ENCODE measurements at regions not wholly inside any gene's neighbourhood (a gene's known extent, or its start where the extent isn't known, plus 50 kb on each side); places are given as distances from the start of the nearest gene placed in this dataset.

GRCh38 chr16:5561800-5562199, 464.2 kb upstream of the EEF2KMT start:
- TF ChIP-seq, protein P1, sequence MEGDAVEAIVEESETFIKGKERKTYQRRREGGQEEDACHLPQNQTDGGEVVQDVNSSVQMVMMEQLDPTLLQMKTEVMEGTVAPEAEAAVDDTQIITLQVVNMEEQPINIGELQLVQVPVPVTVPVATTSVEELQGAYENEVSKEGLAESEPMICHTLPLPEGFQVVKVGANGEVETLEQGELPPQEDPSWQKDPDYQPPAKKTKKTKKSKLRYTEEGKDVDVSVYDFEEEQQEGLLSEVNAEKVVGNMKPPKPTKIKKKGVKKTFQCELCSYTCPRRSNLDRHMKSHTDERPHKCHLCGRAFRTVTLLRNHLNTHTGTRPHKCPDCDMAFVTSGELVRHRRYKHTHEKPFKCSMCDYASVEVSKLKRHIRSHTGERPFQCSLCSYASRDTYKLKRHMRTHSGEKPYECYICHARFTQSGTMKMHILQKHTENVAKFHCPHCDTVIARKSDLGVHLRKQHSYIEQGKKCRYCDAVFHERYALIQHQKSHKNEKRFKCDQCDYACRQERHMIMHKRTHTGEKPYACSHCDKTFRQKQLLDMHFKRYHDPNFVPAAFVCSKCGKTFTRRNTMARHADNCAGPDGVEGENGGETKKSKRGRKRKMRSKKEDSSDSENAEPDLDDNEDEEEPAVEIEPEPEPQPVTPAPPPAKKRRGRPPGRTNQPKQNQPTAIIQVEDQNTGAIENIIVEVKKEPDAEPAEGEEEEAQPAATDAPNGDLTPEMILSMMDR (conservative IDR thresholded peaks at IDR 0.05; ENCODE audit: low read depth in 2 of 2): no peak
- no peak for TF ChIP-seq JUNB (IDR thresholded peaks at IDR 0.05; ENCODE audit: unreplicated experiment)
- no peak for TF ChIP-seq REST (IDR thresholded peaks at IDR 0.05; ENCODE audit: unreplicated experiment)
- no peak for TF ChIP-seq EZH2 (IDR thresholded peaks at IDR 0.05; ENCODE audit: low read depth, unreplicated experiment)
- no peak for TF ChIP-seq NANOG (IDR thresholded peaks at IDR 0.05; ENCODE audit: borderline replicate concordance)
- no peak for TF ChIP-seq EZH2phosphoT487 (IDR thresholded peaks at IDR 0.05; ENCODE audit: unreplicated experiment)
- no peak for TF ChIP-seq POLR2AphosphoS5 (IDR thresholded peaks at IDR 0.05; ENCODE audit: low read depth)
- no peak for TF ChIP-seq CREB1 (CRISPR knock-in tag; IDR thresholded peaks at IDR 0.05; ENCODE audit: low read depth)
- no peak for TF ChIP-seq ETS1 (IDR thresholded peaks at IDR 0.05)
